GM12801 (cell line): ENCODE measurements at regions not wholly inside any gene's neighbourhood (a gene's known extent, or its start where the extent isn't known, plus 50 kb on each side); places are given as distances from the start of the nearest gene placed in this dataset.

Experiments
- TF ChIP-seq, protein P1 (sequence below): IDR thresholded peaks from one replicate; pipeline ENCODE4 v1.5.1; 2011; ENCODE audit warnings: control low read depth; ENCODE audit not compliant: insufficient read length; ENCODE audit errors: extremely low read depth

DNA sequence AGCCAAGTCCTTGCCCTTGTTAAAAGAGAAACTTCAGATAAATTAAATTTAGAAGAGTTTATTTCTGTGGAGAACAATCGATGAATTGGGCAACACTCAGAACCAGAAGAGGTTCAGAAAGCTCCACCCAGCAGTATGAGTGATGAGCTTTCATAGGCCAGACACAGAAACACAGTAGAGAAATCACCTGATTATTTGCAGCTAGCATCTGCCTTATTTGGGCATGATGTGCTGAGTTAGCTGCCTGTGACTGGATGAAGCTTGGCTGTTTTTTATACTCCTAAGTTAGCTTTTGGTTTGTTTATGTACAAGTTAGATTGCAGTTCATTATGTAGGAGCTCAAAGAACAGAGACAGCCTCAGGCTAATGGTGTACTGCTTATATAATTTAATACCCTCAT lies 269.5 kb upstream of the SESN3 start:
- TF ChIP-seq, protein P1, sequence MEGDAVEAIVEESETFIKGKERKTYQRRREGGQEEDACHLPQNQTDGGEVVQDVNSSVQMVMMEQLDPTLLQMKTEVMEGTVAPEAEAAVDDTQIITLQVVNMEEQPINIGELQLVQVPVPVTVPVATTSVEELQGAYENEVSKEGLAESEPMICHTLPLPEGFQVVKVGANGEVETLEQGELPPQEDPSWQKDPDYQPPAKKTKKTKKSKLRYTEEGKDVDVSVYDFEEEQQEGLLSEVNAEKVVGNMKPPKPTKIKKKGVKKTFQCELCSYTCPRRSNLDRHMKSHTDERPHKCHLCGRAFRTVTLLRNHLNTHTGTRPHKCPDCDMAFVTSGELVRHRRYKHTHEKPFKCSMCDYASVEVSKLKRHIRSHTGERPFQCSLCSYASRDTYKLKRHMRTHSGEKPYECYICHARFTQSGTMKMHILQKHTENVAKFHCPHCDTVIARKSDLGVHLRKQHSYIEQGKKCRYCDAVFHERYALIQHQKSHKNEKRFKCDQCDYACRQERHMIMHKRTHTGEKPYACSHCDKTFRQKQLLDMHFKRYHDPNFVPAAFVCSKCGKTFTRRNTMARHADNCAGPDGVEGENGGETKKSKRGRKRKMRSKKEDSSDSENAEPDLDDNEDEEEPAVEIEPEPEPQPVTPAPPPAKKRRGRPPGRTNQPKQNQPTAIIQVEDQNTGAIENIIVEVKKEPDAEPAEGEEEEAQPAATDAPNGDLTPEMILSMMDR, result no peak

DNA sequence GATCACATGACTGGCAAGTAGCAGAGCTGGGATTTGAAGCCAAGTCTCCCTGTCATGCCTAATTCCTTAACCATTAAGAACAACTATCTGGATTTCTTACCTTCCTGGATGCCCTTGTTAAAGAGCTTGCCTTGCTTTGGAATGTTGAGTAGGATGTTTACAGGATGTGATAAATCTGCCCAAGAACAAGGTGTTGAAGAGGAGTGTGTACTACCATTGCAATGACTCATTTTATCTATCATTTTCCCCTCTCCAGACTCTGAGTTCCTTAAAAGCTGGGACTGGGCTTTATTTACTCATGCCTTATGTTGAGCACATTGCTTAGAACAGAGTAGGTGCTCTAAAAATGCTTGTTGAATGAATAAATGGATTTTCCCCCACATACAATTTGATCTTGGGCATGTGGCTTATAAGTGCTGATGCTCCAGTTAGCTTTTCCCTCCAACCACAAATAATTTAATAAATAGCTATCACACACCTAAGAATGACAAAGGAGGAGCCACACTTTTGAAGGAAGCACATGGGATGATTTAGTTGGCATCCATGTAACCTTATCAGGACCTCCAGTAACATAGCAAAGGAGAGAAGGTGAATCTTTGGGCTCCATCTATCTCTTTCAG lies 268.6 kb upstream of the SESN3 start:
- TF ChIP-seq, protein P1, result no peak

DNA sequence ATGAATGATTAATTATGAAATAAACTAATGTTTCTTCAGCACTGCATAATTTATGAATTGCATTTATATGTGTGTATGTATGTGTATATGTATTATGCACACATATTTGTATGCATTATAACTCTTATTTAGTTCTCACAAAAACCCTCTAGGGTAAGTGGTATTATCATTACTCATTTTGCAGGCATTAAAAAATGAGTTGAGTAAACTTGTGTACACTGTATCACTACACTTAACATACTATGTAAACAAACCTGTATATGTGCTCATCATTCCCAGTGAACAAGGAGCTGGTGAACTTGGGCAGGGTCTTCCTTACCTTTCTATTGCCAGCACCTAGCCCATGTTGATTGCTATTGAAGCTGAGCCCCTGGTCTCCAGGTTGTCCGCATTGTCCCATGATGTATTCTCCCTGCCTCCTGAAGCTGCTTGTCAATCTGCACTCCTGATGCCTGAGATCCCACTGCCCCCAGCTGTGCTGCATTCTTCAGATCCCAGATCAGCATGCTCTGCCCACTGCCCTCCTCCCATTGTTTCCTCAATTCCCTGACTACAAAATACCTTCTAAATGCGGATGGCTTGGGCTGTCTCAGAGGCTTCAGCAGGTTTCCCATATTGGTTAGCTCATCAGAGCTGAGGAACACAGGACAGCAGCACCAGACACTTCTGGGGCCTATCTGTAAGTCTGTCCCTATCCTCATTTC lies 267.9 kb upstream of the SESN3 start:
- TF ChIP-seq, protein P1, result no peak

DNA sequence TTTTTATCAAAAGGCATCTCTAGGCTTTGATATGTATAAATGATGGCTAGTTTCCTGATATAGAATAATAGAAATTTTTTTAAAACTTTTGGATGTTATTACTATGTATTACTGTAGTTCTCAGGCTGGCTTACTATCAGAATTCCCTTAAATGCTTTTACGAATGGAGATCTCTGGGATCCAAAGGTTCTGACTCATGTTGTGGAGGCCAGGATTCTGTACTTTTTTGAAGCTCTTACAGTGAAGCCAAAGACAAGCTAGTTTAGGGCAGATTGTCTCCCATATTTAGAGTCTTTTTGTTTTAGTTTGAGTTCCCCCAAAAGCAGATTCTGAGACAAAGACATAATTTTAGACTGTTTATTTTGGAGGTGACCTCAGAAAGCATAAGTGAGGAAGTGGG lies 265.9 kb upstream of the SESN3 start:
- TF ChIP-seq, protein P1, result no peak

DNA sequence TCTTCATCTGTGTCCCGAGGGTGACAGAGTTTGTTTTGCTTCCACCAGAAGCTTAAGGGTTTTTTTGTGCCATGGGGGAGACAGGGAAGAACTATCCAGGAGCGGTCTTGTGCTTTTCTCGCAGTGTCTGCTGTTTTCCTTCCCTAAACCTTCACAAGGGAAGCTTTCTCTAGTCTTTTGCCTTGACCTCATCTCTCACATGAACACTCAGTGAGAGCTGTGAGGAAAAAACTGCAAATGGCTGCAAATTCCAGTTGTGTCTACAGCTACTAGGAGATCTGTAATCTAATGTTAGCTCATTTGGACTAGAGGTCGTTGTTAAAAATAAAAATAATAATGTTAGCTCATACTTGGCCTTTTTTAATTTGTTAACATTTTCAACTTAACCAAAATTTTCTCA lies 264.7 kb upstream of the SESN3 start:
- TF ChIP-seq, protein P1, result no peak

DNA sequence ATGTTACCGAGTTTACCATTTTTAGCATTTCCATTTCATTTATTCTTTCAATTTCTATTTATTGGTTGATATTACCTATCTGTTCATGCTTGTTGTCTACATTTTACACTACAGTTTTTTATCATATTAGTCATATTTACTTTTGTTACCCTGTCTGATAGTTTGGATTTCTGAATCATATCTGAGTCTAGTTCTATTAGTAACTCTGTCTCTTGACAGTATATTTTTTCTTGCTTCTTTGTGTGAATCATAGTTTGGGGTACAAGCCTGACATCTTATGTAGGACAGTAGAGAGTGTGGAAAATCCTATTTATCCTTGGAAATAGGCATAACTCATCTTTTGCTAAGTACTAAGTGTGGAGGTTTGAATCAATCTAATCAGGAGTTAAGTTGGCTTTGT lies 263.9 kb upstream of the SESN3 start:
- TF ChIP-seq, protein P1, result no peak

DNA sequence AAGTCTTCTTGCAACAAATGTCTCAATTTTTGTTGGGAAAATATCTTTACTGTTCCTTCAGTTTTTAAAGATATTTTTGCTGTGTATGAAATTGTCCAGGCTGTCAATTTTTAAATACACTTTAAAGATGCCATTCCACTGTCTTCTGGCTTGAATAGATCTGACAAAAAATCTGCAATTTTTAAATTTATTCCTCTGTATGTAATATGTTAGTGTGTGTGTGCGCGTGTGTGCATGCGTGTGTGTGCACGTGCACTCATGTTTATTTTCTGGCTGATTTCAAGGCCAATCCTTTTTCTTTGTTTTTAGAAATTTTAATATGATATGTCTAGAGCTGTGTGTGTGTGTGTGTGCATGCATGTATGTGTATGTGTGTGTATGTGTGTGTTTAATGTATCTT lies 263.2 kb upstream of the SESN3 start:
- TF ChIP-seq, protein P1, result no peak
